ENCODE measurements at regions not wholly inside any gene's neighbourhood (a gene's known extent, or its start where the extent isn't known, plus 50 kb on each side); places are given as distances from the start of the nearest gene placed in this dataset.

GRCh38 chr21:15455819-15456462, 273.8 kb upstream of the USP25 start (continued):
- no peak for TF ChIP-seq ATM (IDR thresholded peaks at IDR 0.05; ENCODE audit: borderline replicate concordance)
- TF ChIP-seq ZNF639 (CRISPR knock-in tag; conservative IDR thresholded peaks at IDR 0.05) = no peak; the same call in 1 of the 2 replicates
- no peak for TF ChIP-seq ZSCAN21 (CRISPR knock-in tag; IDR thresholded peaks at IDR 0.05; ENCODE audit: borderline replicate concordance)
- no peak for TF ChIP-seq ZNF790 (CRISPR knock-in tag; IDR thresholded peaks at IDR 0.05; ENCODE audit: borderline replicate concordance)
- no peak for TF ChIP-seq ZNF329 (CRISPR knock-in tag; IDR thresholded peaks at IDR 0.05; ENCODE audit: low read depth)
- no peak for TF ChIP-seq MTF1 (CRISPR knock-in tag; IDR thresholded peaks at IDR 0.05)
- peak; percentile 99 for TF ChIP-seq ZMYM4 (CRISPR knock-in tag; IDR thresholded peaks at IDR 0.05)
- TF ChIP-seq, protein P1, sequence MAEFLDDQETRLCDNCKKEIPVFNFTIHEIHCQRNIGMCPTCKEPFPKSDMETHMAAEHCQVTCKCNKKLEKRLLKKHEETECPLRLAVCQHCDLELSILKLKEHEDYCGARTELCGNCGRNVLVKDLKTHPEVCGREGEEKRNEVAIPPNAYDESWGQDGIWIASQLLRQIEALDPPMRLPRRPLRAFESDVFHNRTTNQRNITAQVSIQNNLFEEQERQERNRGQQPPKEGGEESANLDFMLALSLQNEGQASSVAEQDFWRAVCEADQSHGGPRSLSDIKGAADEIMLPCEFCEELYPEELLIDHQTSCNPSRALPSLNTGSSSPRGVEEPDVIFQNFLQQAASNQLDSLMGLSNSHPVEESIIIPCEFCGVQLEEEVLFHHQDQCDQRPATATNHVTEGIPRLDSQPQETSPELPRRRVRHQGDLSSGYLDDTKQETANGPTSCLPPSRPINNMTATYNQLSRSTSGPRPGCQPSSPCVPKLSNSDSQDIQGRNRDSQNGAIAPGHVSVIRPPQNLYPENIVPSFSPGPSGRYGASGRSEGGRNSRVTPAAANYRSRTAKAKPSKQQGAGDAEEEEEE (CRISPR knock-in tag; IDR thresholded peaks at IDR 0.05; ENCODE audit: borderline replicate concordance) = no peak
- no peak for TF ChIP-seq ZFP82 (CRISPR knock-in tag; IDR thresholded peaks at IDR 0.05; ENCODE audit: borderline replicate concordance)
- TF ChIP-seq THRA (CRISPR knock-in tag; IDR thresholded peaks at IDR 0.05; ENCODE audit: borderline replicate concordance) = peak; percentile 56; the same call in 1 of the 2 replicates
- TF ChIP-seq ZNF556 (CRISPR knock-in tag; IDR thresholded peaks at IDR 0.05; ENCODE audit: borderline replicate concordance) = peak; percentile 73; the same call in 1 of the 2 replicates
- TF ChIP-seq ZNF761 (CRISPR knock-in tag; conservative IDR thresholded peaks at IDR 0.05) = no peak
- no peak for TF ChIP-seq FOXO4 (CRISPR knock-in tag; conservative IDR thresholded peaks at IDR 0.05)
- TF ChIP-seq MAFF (IDR thresholded peaks at IDR 0.05; ENCODE audit: low read depth, low read length) = no peak
- TF ChIP-seq NPAS2 (CRISPR knock-in tag; IDR thresholded peaks at IDR 0.05; ENCODE audit: borderline replicate concordance) = peak; percentile 73; the same call in 1 of the 2 replicates
- TF ChIP-seq ZNF282 (IDR thresholded peaks at IDR 0.05; ENCODE audit: partially characterized antibody) = no peak
- peak; percentile 76; the same call in 1 of the 2 replicates for TF ChIP-seq CHD4 (IDR thresholded peaks at IDR 0.05; ENCODE audit: borderline replicate concordance, low read length)
- TF ChIP-seq HNF4G (IDR thresholded peaks at IDR 0.05; ENCODE audit: borderline replicate concordance, low read depth, low read length) = peak; percentile 92
- TF ChIP-seq HNF4G (CRISPR knock-in tag; IDR thresholded peaks at IDR 0.05; ENCODE audit: borderline replicate concordance, low read depth) = peak; percentile 92; the same call in 1 of the 2 replicates
- TF ChIP-seq ZNF883 (CRISPR knock-in tag; IDR thresholded peaks at IDR 0.05; ENCODE audit: not compliant biosample characterization) = no peak
- TF ChIP-seq DPF2 (CRISPR knock-in tag; IDR thresholded peaks at IDR 0.05; ENCODE audit: borderline replicate concordance, low read depth) = no peak
- TF ChIP-seq NR2F2 (IDR thresholded peaks at IDR 0.05; ENCODE audit: borderline replicate concordance, low read depth) = peak; percentile 53; the same call in 1 of the 2 replicates
- peak; percentile 39 for TF ChIP-seq RCOR2 (CRISPR knock-in tag; IDR thresholded peaks at IDR 0.05)
- TF ChIP-seq ZNF678 (CRISPR knock-in tag; IDR thresholded peaks at IDR 0.05) = no peak
- TF ChIP-seq ZNF264 (CRISPR knock-in tag; IDR thresholded peaks at IDR 0.05) = peak; percentile 96
- peak; percentile 46 for TF ChIP-seq ZFY (CRISPR knock-in tag; IDR thresholded peaks at IDR 0.05)
